IMR-90 (cell line): ENCODE measurements at regions not wholly inside any gene's neighbourhood (a gene's known extent, or its start where the extent isn't known, plus 50 kb on each side); places are given as distances from the start of the nearest gene placed in this dataset.
A peak's percentile ranks its signal among the peaks of the same experiment; 100 is the strongest.

Experiments
- ATAC-seq: fragments of 200-7000 bp; cut with Tn5 transposase; 2 replicates; pipeline ENCODE4 v1.9.1; 2020; ENCODE audit warnings: low read depth, mild to moderate bottlenecking, moderate library complexity
- BruUV-seq: library from RNA; stranded (reverse); fragments of 400-500 nt; replicated peaks from 2 replicates; lab custom pipeline; 2021; lab: Mats Ljungman, UMichigan
- CTCF ChIA-PET: fragments of 300-600 bp; formaldehyde crosslinking; extraction: SDS; loops from one replicate; lab custom pipeline; 2021; ENCODE audit warnings: antibody characterized with exemption; lab: Yijun Ruan, JAX
- POLR2A ChIA-PET: fragments of 300-600 bp; sonication (Branson Sonifier 250); formaldehyde crosslinking; loops from one replicate; lab custom pipeline; 2022; ENCODE audit warnings: antibody characterized with exemption; ENCODE audit not compliant: unreplicated experiment; lab: Charles Lee
- DNase-seq: peaks from one replicate; pipeline ENCODE4 v3.0.0; 2013
- H2AFZ ChIP-seq: replicated peaks from 2 replicates; pipeline ENCODE3; 2013; ENCODE audit warnings: low read length, mild to moderate bottlenecking; ENCODE audit not compliant: poor library complexity
- H2AK5ac ChIP-seq: 2 replicates; pipeline ENCODE4 v1.6.1; 2013; ENCODE audit warnings: low read depth, low read length, inconsistent platforms
- H2AK9ac ChIP-seq: replicated peaks from 2 replicates; pipeline ENCODE3; 2013; ENCODE audit warnings: mild to moderate bottlenecking, low read depth, low read length, moderate library complexity; ENCODE audit not compliant: poor library complexity
- H2BK120ac ChIP-seq: 2 replicates; pipeline ENCODE4 v1.6.1; 2013; ENCODE audit warnings: low read depth, low read length, inconsistent platforms
- H2BK15ac ChIP-seq: 3 replicates; pipeline ENCODE4 v1.6.1; 2013; ENCODE audit warnings: low read depth, low read length, inconsistent platforms
- H2BK20ac ChIP-seq: 2 replicates; pipeline ENCODE4 v1.6.1; 2013; ENCODE audit warnings: low read depth, mild to moderate bottlenecking, inconsistent platforms, low read length, moderate library complexity
- H2BK5ac ChIP-seq: 2 replicates; pipeline ENCODE4 v1.6.1; 2013; ENCODE audit warnings: mild to moderate bottlenecking, low read depth, low read length, inconsistent platforms; ENCODE audit not compliant: poor library complexity, severe bottlenecking
- H3K14ac ChIP-seq: replicated peaks from 2 replicates; pipeline ENCODE4 v1.6.1; 2013; ENCODE audit warnings: low read depth, low read length, inconsistent platforms
- H3K18ac ChIP-seq: 2 replicates; pipeline ENCODE4 v1.6.1; 2013; ENCODE audit warnings: low read depth, low read length, control low read depth
- H3K23ac ChIP-seq: 2 replicates; pipeline ENCODE4 v1.6.1; 2013; ENCODE audit warnings: low read depth, low read length, inconsistent platforms
- H3K27ac ChIP-seq: 2 replicates; pipeline ENCODE4 v1.5.1; 2013; ENCODE audit warnings: mild to moderate bottlenecking, control low read depth, low read length; ENCODE audit not compliant: insufficient read depth
- H3K27me3 ChIP-seq: 2 replicates; pipeline ENCODE4 v1.6.1; 2013; ENCODE audit warnings: low read length; ENCODE audit not compliant: control insufficient read depth, insufficient read depth
- H3K36me3 ChIP-seq: 2 replicates; pipeline ENCODE4 v1.6.1; 2013; ENCODE audit warnings: low read length, mixed read lengths; ENCODE audit not compliant: control insufficient read depth, insufficient read depth
- H3K4ac ChIP-seq: 2 replicates; pipeline ENCODE4 v1.6.1; 2013; ENCODE audit warnings: low read depth, low read length, inconsistent platforms
- H3K4me1 ChIP-seq: 2 replicates; pipeline ENCODE4 v1.6.1; 2013; ENCODE audit warnings: low read length, mixed read lengths; ENCODE audit not compliant: control insufficient read depth, insufficient read depth
- H3K4me2 ChIP-seq: 2 replicates; pipeline ENCODE4 v1.6.1; 2013; ENCODE audit warnings: low read depth, mild to moderate bottlenecking, control low read depth, low read length, moderate library complexity
- H3K4me3 ChIP-seq: 2 replicates; pipeline ENCODE4 v1.5.1; 2013; ENCODE audit warnings: low read depth, mild to moderate bottlenecking, control low read depth, low read length, moderate library complexity; ENCODE audit not compliant: insufficient read depth
- H3K56ac ChIP-seq: 2 replicates; pipeline ENCODE4 v1.6.1; 2013; ENCODE audit warnings: low read length, inconsistent platforms; ENCODE audit not compliant: insufficient read depth; ENCODE audit errors: extremely low read depth
- H3K79me1 ChIP-seq, 2 experiments: 2 replicates each; pipeline ENCODE4 v1.6.1; 2013; ENCODE audit warnings: low read length in 2 of 2, inconsistent platforms in 1 of 2, low read depth in 1 of 2
- H3K9ac ChIP-seq: 2 replicates; pipeline ENCODE4 v1.6.1; 2013; ENCODE audit warnings: low read depth, low read length, control low read depth
- H3K9me1 ChIP-seq: 2 replicates; pipeline ENCODE4 v1.6.1; 2013; ENCODE audit warnings: low read length, inconsistent platforms; ENCODE audit not compliant: insufficient read depth
- H3K9me3 ChIP-seq: 2 replicates; pipeline ENCODE4 v1.6.1; 2013; ENCODE audit warnings: low read length; ENCODE audit not compliant: control insufficient read depth, insufficient read depth
- H4K20me1 ChIP-seq: 2 replicates; pipeline ENCODE4 v1.6.1; 2013; ENCODE audit warnings: low read length, inconsistent platforms; ENCODE audit not compliant: insufficient read depth
- H4K5ac ChIP-seq: 2 replicates; pipeline ENCODE4 v1.6.1; 2013; ENCODE audit warnings: mild to moderate bottlenecking, low read depth, low read length, control low read depth
- H4K8ac ChIP-seq, 2 experiments: 2 replicates each; pipeline ENCODE4 v1.6.1; 2013; ENCODE audit warnings: low read depth in 2 of 2, low read length in 2 of 2, control low read depth in 1 of 2, inconsistent platforms in 1 of 2
- H4K91ac ChIP-seq: 2 replicates; pipeline ENCODE4 v1.6.1; 2013; ENCODE audit warnings: low read depth, low read length, inconsistent platforms; ENCODE audit not compliant: insufficient read depth
- BHLHE40 ChIP-seq: fragments of 150-350 bp; IDR thresholded peaks from 2 replicates; pipeline ENCODE4 v1.6.1; 2016; ENCODE audit warnings: mild to moderate bottlenecking, low read depth, low read length
- CEBPB ChIP-seq: IDR thresholded peaks from 2 replicates; pipeline ENCODE4 v1.6.1; 2012; ENCODE audit warnings: low read depth, low read length, improper control_type of control experiment
- CHD1 ChIP-seq: IDR thresholded peaks from 2 replicates; pipeline ENCODE4 v1.6.1; 2012; ENCODE audit warnings: low read depth, low read length, improper control_type of control experiment
- CTCF ChIP-seq: conservative IDR thresholded peaks from 2 replicates; pipeline ENCODE4 v1.5.1; 2012; ENCODE audit warnings: mild to moderate bottlenecking, low read depth, low read length, improper control_type of control experiment
- ELK1 ChIP-seq: fragments of 150-350 bp; IDR thresholded peaks from 2 replicates; pipeline ENCODE4 v1.6.1; 2016; ENCODE audit warnings: low read depth, mild to moderate bottlenecking, low read length, moderate library complexity, borderline replicate concordance
- FOS ChIP-seq: fragments of 150-350 bp; IDR thresholded peaks from 2 replicates; pipeline ENCODE4 v1.6.1; 2016; ENCODE audit warnings: low read depth, low read length
- MAFK ChIP-seq: IDR thresholded peaks from 2 replicates; pipeline ENCODE4 v1.6.1; 2012; ENCODE audit warnings: low read depth, low read length, improper control_type of control experiment
- MAZ ChIP-seq: IDR thresholded peaks from 2 replicates; pipeline ENCODE4 v1.6.1; 2012; ENCODE audit warnings: low read depth, mild to moderate bottlenecking, low read length, improper control_type of control experiment, moderate library complexity, borderline replicate concordance
- MXI1 ChIP-seq: IDR thresholded peaks from 2 replicates; pipeline ENCODE4 v1.6.1; 2012; ENCODE audit warnings: low read depth, mild to moderate bottlenecking, low read length, moderate library complexity, borderline replicate concordance
- NFE2L2 ChIP-seq: fragments of 150-350 bp; IDR thresholded peaks from 2 replicates; pipeline ENCODE4 v1.6.1; 2016; ENCODE audit warnings: low read depth, mild to moderate bottlenecking, low read length
- POLR2A ChIP-seq: IDR thresholded peaks from 2 replicates; pipeline ENCODE4 v1.6.1; 2012; ENCODE audit warnings: mild to moderate bottlenecking, low read depth, low read length
- RAD21 ChIP-seq: IDR thresholded peaks from 2 replicates; pipeline ENCODE4 v1.6.1; 2012; ENCODE audit warnings: low read length, improper control_type of control experiment
- RCOR1 ChIP-seq: IDR thresholded peaks from 2 replicates; pipeline ENCODE4 v1.6.1; 2012; ENCODE audit warnings: mild to moderate bottlenecking, low read length, improper control_type of control experiment; ENCODE audit not compliant: insufficient replicate concordance
- RFX5 ChIP-seq: IDR thresholded peaks from 2 replicates; pipeline ENCODE4 v1.8.0; 2012; ENCODE audit warnings: low read depth, mild to moderate bottlenecking, low read length, moderate library complexity
- SMC3 ChIP-seq: fragments of 150-350 bp; IDR thresholded peaks from 2 replicates; pipeline ENCODE4 v1.6.1; 2016; ENCODE audit warnings: low read depth, mild to moderate bottlenecking, antibody characterized with exemption, low read length, moderate library complexity
- USF2 ChIP-seq: fragments of 150-350 bp; IDR thresholded peaks from 2 replicates; pipeline ENCODE4 v1.6.1; 2017; ENCODE audit warnings: mild to moderate bottlenecking, antibody characterized with exemption, low read length, low read depth
- WGBS, 2 experiments: methylation state at CpG; one replicate each; pipeline versions ENCODE4 v1.1.5 to v1.1.7; 2013; ENCODE audit warnings: missing lambda C conversion rate in 2 of 2; ENCODE audit not compliant: insufficient read length in 1 of 2; ENCODE audit errors: extremely low coverage in 2 of 2; 5-methylcytosine and 5-hydroxymethylcytosine counted together
- dilution Hi-C: fragments of 300-500 bp; cut with HindIII; formaldehyde crosslinking; loops from one replicate; pipeline ENCODE4 v1.14.3; 2018; ENCODE audit warnings: low sequenced_read_pairs; ENCODE audit not compliant: unreplicated experiment
- in situ Hi-C: fragments of 300-500 bp; cut with MboI; formaldehyde crosslinking; loops from 3 replicates; pipeline ENCODE4 v1.14.3; 2019; ENCODE audit warnings: low sequenced_read_pairs, inconsistent platforms, mixed read lengths
- intact Hi-C: fragments of 100-400 bp; cut with micrococcal nuclease; formaldehyde crosslinking; loops from 2 replicates; pipeline ENCODE4 v1.10.0; 2022

GRCh38 chr6:14719270-14719669 lies 526.6 kb upstream of the JARID2 start:
- ChIA-PET POLR2A (no interaction called here), CTCF (no interaction called here)
- H3K9me1 ChIP-seq: no peaks in the 10 kb centered on the region
- no peaks in the 10 kb centered on the region for H3K27me3 ChIP-seq
- in situ Hi-C loops (no loop called here), intact Hi-C loops (no loop called here), dilution Hi-C loops (no loop called here)
- H3K9me3 ChIP-seq: no peaks in the 10 kb centered on the region
- H4K91ac ChIP-seq: no peak overlapping the region
- H2BK120ac ChIP-seq: 0 out of 2 replicates have a peak overlapping the region, but pooled peaks have one; percentile 2
- no peak overlapping the region for H3K14ac ChIP-seq
- H4K8ac ChIP-seq: no peak overlapping the region
- H3K4me2 ChIP-seq: no peak overlapping the region
- peak overlapping the region; percentile 32; the same call in 1 of the 3 replicates for H2BK15ac ChIP-seq
- WGBS, 2 experiments: no CpG with 5 or more reads among the region's 7 CpGs
- no peak for TF ChIP-seq RCOR1
- TF ChIP-seq FOS: no peak
- TF ChIP-seq MXI1: no peak
- no peak for TF ChIP-seq ELK1
- TF ChIP-seq MAFK: no peak
- no peak for TF ChIP-seq NFE2L2
- no peak for TF ChIP-seq SMC3
- no peak for TF ChIP-seq CTCF
- TF ChIP-seq CHD1: no peak
- no peak for TF ChIP-seq USF2
- no peak for TF ChIP-seq MAZ
- TF ChIP-seq POLR2A: no peak
- TF ChIP-seq RFX5: no peak
- TF ChIP-seq CEBPB: no peak
- TF ChIP-seq BHLHE40: no peak
- TF ChIP-seq RAD21: no peak
- no peak overlapping the region for H2AFZ ChIP-seq
- no peak overlapping the region for H4K5ac ChIP-seq
- ATAC-seq: no peak
- peaks cover 2% of the 10 kb centered on the region; the same call in 1 of the 2 replicates for H3K4me1 ChIP-seq
- no TSS peak for BruUV-seq
- peak overlapping the region; percentile 32; the same call in 1 of the 2 replicates for H2BK20ac ChIP-seq
- H3K56ac ChIP-seq: no peak overlapping the region
- H3K4ac ChIP-seq: no peak overlapping the region
- H3K9ac ChIP-seq: no peak overlapping the region
- no peak for DNase-seq
- no peaks in the 10 kb centered on the region for H3K79me1 ChIP-seq
- H3K23ac ChIP-seq: no peak overlapping the region
- no peak overlapping the region for H3K18ac ChIP-seq
- no peaks in the 10 kb centered on the region for H4K20me1 ChIP-seq
- no peak overlapping the region for H2BK5ac ChIP-seq
- no peak overlapping the region for H3K4me3 ChIP-seq
- H3K36me3 ChIP-seq: no peaks in the 10 kb centered on the region
- no peak overlapping the region for H3K27ac ChIP-seq
- H2AK9ac ChIP-seq: no peak overlapping the region
- H2AK5ac ChIP-seq: peak overlapping the region; percentile 62
